WI38 (cell line): ENCODE measurements at regions not wholly inside any gene's neighbourhood (a gene's known extent, or its start where the extent isn't known, plus 50 kb on each side); places are given as distances from the start of the nearest gene placed in this dataset.

ENCODE experiments used
- H3K4me3 ChIP-seq: 2 replicates; pipeline ENCODE4 v1.5.1; 2011; ENCODE audit warnings: low read depth, mild to moderate bottlenecking, control low read depth, low read length
- CTCF ChIP-seq: IDR thresholded peaks from 2 replicates; pipeline ENCODE4 v1.5.1; 2012; ENCODE audit warnings: low read depth, mild to moderate bottlenecking, control low read depth, low read length

GRCh38 chr1:213751064-213751397 lies 236.7 kb upstream of the PROX1 start:
- no peak overlapping the region for H3K4me3 ChIP-seq
- no peak for TF ChIP-seq CTCF

GRCh38 chr1:213759359-213760181 lies 228.2 kb upstream of the PROX1 start:
- no peak for TF ChIP-seq CTCF
- H3K4me3 ChIP-seq: no peak overlapping the region

- no peak overlapping the region for H3K4me3 ChIP-seq
- no peak for TF ChIP-seq CTCF
These were observed 225.8 kb upstream of the PROX1 start for GRCh38 chr1:213761845-213762407.

DNA sequence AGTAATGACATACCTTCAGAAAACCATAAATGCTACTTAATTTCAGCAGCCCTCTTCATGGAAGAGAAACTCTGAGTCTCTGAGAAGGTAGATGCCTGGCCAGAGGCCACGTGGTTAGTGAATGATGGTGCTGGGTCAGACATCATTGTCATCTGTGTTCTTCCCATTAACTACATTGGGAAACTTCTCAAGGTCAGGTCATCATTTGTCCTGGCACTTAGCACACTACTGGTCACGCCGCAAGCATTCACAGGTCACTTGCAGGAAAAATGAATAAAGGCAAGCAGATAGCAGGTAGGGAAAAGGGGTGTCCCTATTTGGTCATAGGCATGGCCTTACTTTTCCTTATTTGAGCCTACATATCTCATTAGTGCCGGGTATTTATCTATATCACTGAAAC lies 220.1 kb upstream of the PROX1 start:
- no peak for TF ChIP-seq CTCF
- H3K4me3 ChIP-seq: no peak overlapping the region

- no peak overlapping the region for H3K4me3 ChIP-seq
- no peak for TF ChIP-seq CTCF
These were observed 215.4 kb upstream of the PROX1 start for GRCh38 chr1:213772128-213773063.

DNA sequence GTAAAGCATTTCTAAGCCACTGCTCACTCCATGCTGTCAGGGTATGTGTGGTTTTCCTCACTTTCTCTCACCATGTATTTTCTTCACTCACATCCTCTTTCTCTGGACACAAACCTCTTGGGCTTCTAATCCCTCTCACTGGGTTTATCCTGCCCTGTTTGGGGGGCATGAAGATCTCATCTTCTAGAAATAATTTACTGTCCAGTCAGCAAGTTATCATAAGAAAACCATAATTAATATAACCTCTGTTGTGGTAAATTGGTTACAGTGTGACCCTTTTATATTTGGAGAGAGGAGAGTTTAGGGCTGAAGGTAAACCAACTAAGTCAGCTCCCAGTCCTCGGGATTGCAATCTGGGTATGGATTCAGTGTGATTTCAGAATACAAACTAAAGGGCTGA lies 213.8 kb upstream of the PROX1 start:
- no peak for TF ChIP-seq CTCF
- H3K4me3 ChIP-seq: no peak overlapping the region
